Transverse colon (tissue), 4 donors: ENCODE measurements at regions not wholly inside any gene's neighbourhood (a gene's known extent, or its start where the extent isn't known, plus 50 kb on each side); places are given as distances from the start of the nearest gene placed in this dataset.

Experiments used
- DNase-seq: peaks from one replicate; pipeline ENCODE4 v3.0.0-alpha.2; 2019
- H3K27ac ChIP-seq, 4 donors: fragments of 200-600 bp; sonication (generic); 2 replicates each; pipeline ENCODE4 v1.5.1; 2016 to 2018; ENCODE audit warnings: inconsistent platforms in 4 of 4
- H3K27me3 ChIP-seq: fragments of 200-600 bp; sonication (generic); 2 replicates; pipeline ENCODE4 v1.5.1; 2017; ENCODE audit warnings: inconsistent platforms
- H3K36me3 ChIP-seq, 4 donors: fragments of 200-600 bp; sonication (generic); 2 replicates each; pipeline ENCODE4 v1.5.1; 2017 to 2019; ENCODE audit warnings: inconsistent platforms in 4 of 4
- H3K4me1 ChIP-seq, 4 donors: fragments of 200-600 bp; sonication (generic); 2 replicates each; pipeline ENCODE4 v1.5.1; 2017 to 2020; ENCODE audit warnings: inconsistent platforms in 4 of 4
- H3K4me3 ChIP-seq, 4 donors: fragments of 200-600 bp; sonication (generic); 1 replicate in 1 of 4; 2 replicates in 3 of 4; pipeline versions ENCODE4 v1.5.1 to v1.6.1; 2017 to 2019; ENCODE audit warnings: inconsistent platforms in 4 of 4
- H3K9me3 ChIP-seq, 2 donors: fragments of 200-600 bp; sonication (generic); 2 replicates each; pipeline ENCODE4 v1.5.1; 2017 to 2019; ENCODE audit warnings: inconsistent platforms in 2 of 2
- EP300 ChIP-seq: sonication (generic); formaldehyde crosslinking; IDR thresholded peaks from one replicate; pipeline ENCODE4 v1.6.1; 2017; ENCODE audit warnings: antibody characterized with exemption, low read depth
- POLR2A ChIP-seq: fragments of 450-650 bp; IDR thresholded peaks from one replicate; pipeline ENCODE4 v1.6.1; 2016; ENCODE audit warnings: antibody characterized with exemption, mild to moderate bottlenecking, moderate library complexity
- POLR2AphosphoS5 ChIP-seq, 3 donors: sonication (generic); formaldehyde crosslinking; IDR thresholded peaks; one replicate each; pipeline ENCODE4 v1.6.1; 2016; ENCODE audit warnings: antibody characterized with exemption in 3 of 3
- WGBS, 2 donors: methylation state at CpG; one replicate each; pipeline ENCODE4 v1.1.5; 2018; ENCODE audit warnings: low coverage in 1 of 2; 5-methylcytosine and 5-hydroxymethylcytosine counted together
- in situ Hi-C, 4 donors: fragments of 200-750 bp; cut with MboI; loops; one replicate each; pipeline versions ENCODE4 v1.15.0 to v1.15.1; 2017; ENCODE audit warnings: low sequenced_read_pairs in 3 of 4, low pct_ligation_motif_present in 1 of 4, low pct_unique_long_range_greater_than_20kb in 1 of 4
- intact Hi-C: fragments of 100-400 bp; cut with DNase I; formaldehyde crosslinking; loops from one replicate; pipeline ENCODE4 v1.15.1; 2023; ENCODE audit warnings: low total_unique reads
- TF ChIP-seq, protein P1 (sequence below), 5 experiments: fragments of 200-600 bp in 3 of 5; fragments of 450-650 bp in 2 of 5; sonication (generic) in 3 of 5; IDR thresholded peaks; 1 replicate in 2 of 5; 2 replicates in 3 of 5; pipeline ENCODE4 v1.5.1; 2016 to 2017; ENCODE audit warnings: antibody characterized with exemption in 5 of 5, inconsistent platforms in 3 of 5, mild to moderate bottlenecking in 2 of 5, moderate library complexity in 1 of 5

DNA sequence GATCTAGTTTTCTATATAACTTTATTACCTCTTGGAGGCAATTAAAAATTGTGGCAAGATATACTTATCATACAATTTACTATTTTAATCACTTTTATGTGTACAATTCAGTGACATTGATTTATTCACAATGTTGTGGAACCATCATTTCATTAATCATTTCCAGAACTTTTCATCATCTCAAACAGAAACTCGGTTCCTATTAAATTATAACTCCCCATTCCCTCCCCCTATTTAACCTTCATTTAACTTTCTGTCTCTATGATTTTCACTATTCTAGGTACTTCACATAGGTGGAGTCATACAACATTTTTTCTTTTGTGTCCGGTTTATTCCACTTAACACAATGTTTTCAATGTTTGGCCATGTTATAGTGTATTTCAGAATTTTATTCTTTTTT is 252.8 kb downstream of the REEP3 start:
- H3K4me3 ChIP-seq: no peak overlapping the region
- TF ChIP-seq POLR2A (no peak), POLR2AphosphoS5 (IDR thresholded peaks at IDR 0.05) (no peak), EP300 (no peak)
- TF ChIP-seq, protein P1, sequence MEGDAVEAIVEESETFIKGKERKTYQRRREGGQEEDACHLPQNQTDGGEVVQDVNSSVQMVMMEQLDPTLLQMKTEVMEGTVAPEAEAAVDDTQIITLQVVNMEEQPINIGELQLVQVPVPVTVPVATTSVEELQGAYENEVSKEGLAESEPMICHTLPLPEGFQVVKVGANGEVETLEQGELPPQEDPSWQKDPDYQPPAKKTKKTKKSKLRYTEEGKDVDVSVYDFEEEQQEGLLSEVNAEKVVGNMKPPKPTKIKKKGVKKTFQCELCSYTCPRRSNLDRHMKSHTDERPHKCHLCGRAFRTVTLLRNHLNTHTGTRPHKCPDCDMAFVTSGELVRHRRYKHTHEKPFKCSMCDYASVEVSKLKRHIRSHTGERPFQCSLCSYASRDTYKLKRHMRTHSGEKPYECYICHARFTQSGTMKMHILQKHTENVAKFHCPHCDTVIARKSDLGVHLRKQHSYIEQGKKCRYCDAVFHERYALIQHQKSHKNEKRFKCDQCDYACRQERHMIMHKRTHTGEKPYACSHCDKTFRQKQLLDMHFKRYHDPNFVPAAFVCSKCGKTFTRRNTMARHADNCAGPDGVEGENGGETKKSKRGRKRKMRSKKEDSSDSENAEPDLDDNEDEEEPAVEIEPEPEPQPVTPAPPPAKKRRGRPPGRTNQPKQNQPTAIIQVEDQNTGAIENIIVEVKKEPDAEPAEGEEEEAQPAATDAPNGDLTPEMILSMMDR (IDR thresholded peaks at IDR 0.05): no peak

DNA sequence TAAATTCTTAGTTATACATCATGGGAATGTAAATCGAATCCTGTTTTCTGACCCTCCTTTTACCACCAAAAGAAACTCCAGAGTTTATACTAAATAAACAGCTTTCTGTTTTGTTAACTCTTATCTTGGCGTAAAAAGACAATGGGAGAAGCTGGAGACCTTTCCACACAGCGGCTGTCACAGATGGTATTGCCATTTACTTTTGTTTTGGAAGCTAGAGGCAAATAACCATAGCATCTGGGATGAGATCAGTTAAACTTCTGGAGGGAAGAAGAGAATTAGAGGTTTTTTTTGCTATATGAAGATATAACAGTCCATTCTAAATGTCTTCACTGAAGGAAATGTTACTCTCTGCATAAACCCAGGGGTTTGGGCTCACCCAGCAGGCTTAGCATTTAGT is 258.9 kb downstream of the REEP3 start:
- H3K4me1 ChIP-seq: no peaks in the 10 kb centered on the region
- H3K27ac ChIP-seq: no peak overlapping the region
- in situ Hi-C loops (no loop called here), intact Hi-C loops (no loop called here)
- no peak overlapping the region for H3K4me3 ChIP-seq
- no peaks in the 10 kb centered on the region for H3K36me3 ChIP-seq
- DNase-seq: no peak
- H3K27me3 ChIP-seq: no peaks in the 10 kb centered on the region
- no peak for TF ChIP-seq POLR2AphosphoS5 (IDR thresholded peaks at IDR 0.05)
- no peak for TF ChIP-seq EP300
- TF ChIP-seq, protein P1 (IDR thresholded peaks at IDR 0.05): no peak
- TF ChIP-seq POLR2A: no peak
- 63 to 81% methylated on average over 3 of the region's 3 CpGs for WGBS, 2 donors
- no peaks in the 10 kb centered on the region for H3K9me3 ChIP-seq

More for the DNA sequence above, 252.8 kb downstream of the REEP3 start:
- in situ Hi-C loops (no loop called here), intact Hi-C loops (no loop called here)
- no peak for DNase-seq
- Histone ChIP-seq H3K27me3 (no peaks in the 10 kb centered on the region), H3K27ac (no peak overlapping the region), H3K36me3 (no peaks in the 10 kb centered on the region), H3K9me3 (no peaks in the 10 kb centered on the region), H3K4me1 (no peaks in the 10 kb centered on the region)
- 68 to 79% methylated on average over 2 of the region's 2 CpGs for WGBS, 2 donors

DNA sequence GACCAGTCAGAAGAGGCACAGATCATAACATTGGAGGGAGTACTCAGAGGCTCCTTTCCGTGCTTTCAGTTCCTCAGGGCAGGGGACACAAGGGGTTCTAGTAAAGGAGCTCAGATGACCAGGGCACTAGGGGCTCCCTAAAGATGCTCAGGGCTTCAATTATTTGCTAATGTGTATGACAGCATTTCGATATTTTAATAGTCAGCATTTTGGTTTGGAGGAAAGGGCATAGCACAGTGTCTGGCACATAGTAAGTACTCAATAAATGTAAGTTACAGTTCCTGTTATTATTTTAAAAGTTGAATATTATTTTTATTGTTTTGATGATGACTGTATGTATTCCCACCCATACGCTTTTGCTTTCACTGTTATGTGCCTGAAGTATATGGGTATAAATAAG is 260.0 kb downstream of the REEP3 start:
- no peaks in the 10 kb centered on the region for H3K27me3 ChIP-seq
- no peaks in the 10 kb centered on the region for H3K4me1 ChIP-seq
- no peak overlapping the region for H3K4me3 ChIP-seq
- no peak overlapping the region for H3K27ac ChIP-seq
- no peaks in the 10 kb centered on the region for H3K36me3 ChIP-seq
- WGBS, 2 donors: 51 to 82% methylated on average over 3 of the region's 3 CpGs
- no peaks in the 10 kb centered on the region for H3K9me3 ChIP-seq
- intact Hi-C loops: no loop called here
- no peak for TF ChIP-seq EP300
- TF ChIP-seq POLR2AphosphoS5 (IDR thresholded peaks at IDR 0.05): no peak
- TF ChIP-seq, protein P1 (IDR thresholded peaks at IDR 0.05): no peak
- no peak for TF ChIP-seq POLR2A
- in situ Hi-C loops: no loop called here
- no peak for DNase-seq

DNA sequence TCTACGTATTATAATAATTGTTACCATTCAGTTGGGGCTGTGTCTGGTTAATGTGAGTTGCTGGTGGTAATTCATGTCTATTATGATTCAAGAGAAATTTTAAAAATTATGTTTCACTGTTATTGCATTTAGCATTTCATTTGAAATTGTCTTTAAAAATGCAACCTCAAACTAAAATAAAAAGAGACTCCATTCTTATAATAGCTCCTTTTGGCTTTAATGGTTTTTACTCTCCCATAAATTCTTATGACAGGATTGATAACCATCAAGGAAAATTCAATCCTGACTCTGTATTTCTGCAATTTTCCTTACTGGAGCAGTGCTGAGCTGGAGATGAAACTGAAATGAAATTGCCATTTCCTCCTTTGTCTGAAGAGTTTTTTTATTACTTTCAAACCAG is 262.7 kb downstream of the REEP3 start:
- intact Hi-C loops: no loop called here

More for the DNA sequence above, 262.7 kb downstream of the REEP3 start:
- no peak for DNase-seq
- H3K4me3 ChIP-seq: no peak overlapping the region
- TF ChIP-seq, protein P1 (IDR thresholded peaks at IDR 0.05): no peak
- TF ChIP-seq EP300 (no peak), POLR2AphosphoS5 (IDR thresholded peaks at IDR 0.05) (no peak), POLR2A (no peak)
- 86 to 100% methylated on average over 1 of the region's 1 CpG for WGBS, 2 donors
- H3K36me3 ChIP-seq: no peaks in the 10 kb centered on the region
- H3K9me3 ChIP-seq: no peaks in the 10 kb centered on the region
- H3K27me3 ChIP-seq: no peaks in the 10 kb centered on the region
- in situ Hi-C loops: no loop called here
- no peak overlapping the region for H3K27ac ChIP-seq
- H3K4me1 ChIP-seq: no peaks in the 10 kb centered on the region
